Inflammatory macrophage (primary cell): ENCODE measurements at regions not wholly inside any gene's neighbourhood (a gene's known extent, or its start where the extent isn't known, plus 50 kb on each side); places are given as distances from the start of the nearest gene placed in this dataset.

Source experiments
- DNase-seq, 2 donors: peaks; one replicate each; pipeline ENCODE4 v3.0.0-alpha.2; 2020 to 2022

- no peak for DNase-seq
These were observed 277.3 kb upstream of the FAT3 start for GRCh38 chr11:91947215-91947820.

GRCh38 chr11:91946397-91946951 is 278.1 kb upstream of the FAT3 start:
- no peak for DNase-seq

- no peak for DNase-seq
These were observed 289.5 kb upstream of the FAT3 start for GRCh38 chr11:91935120-91935519.

GRCh38 chr11:91932151-91932821 is 292.3 kb upstream of the FAT3 start:
- no peak for DNase-seq

GRCh38 chr11:91927448-91927847 is 297.2 kb upstream of the FAT3 start:
- DNase-seq: no peak

- no peak for DNase-seq
These were observed 297.7 kb upstream of the FAT3 start for GRCh38 chr11:91926965-91927364.

GRCh38 chr11:91922846-91923245 is 301.8 kb upstream of the FAT3 start:
- DNase-seq: no peak

GRCh38 chr11:91921974-91922373 is 302.6 kb upstream of the FAT3 start:
- DNase-seq: no peak

- no peak for DNase-seq
These were observed 311.2 kb upstream of the FAT3 start for GRCh38 chr11:91913407-91913806.

- no peak for DNase-seq
These were observed 312.3 kb upstream of the FAT3 start for GRCh38 chr11:91912322-91912721.

- no peak for DNase-seq
These were observed 317.6 kb upstream of the FAT3 start for GRCh38 chr11:91906871-91907624.

- DNase-seq: no peak
These were observed 319.5 kb upstream of the FAT3 start for GRCh38 chr11:91904792-91905785.

- no peak for DNase-seq
These were observed 322.3 kb upstream of the FAT3 start for GRCh38 chr11:91902312-91902711.

GRCh38 chr11:91880660-91881059 is 344.0 kb upstream of the FAT3 start:
- DNase-seq: no peak

- DNase-seq: no peak
These were observed 347.9 kb upstream of the FAT3 start for GRCh38 chr11:91876746-91877145.

- DNase-seq: no peak
These were observed 352.4 kb upstream of the FAT3 start for GRCh38 chr11:91872243-91872642.

GRCh38 chr11:91871791-91872190 is 352.8 kb upstream of the FAT3 start:
- DNase-seq: no peak

GRCh38 chr11:91871048-91871447 is 353.6 kb upstream of the FAT3 start:
- no peak for DNase-seq

- no peak for DNase-seq
These were observed 354.9 kb upstream of the FAT3 start for GRCh38 chr11:91869686-91870085.

- no peak for DNase-seq
These were observed 358.0 kb upstream of the FAT3 start for GRCh38 chr11:91866642-91867041.

- DNase-seq: no peak
These were observed 364.0 kb upstream of the FAT3 start for GRCh38 chr11:91860661-91861060.

- DNase-seq: no peak
These were observed 365.0 kb upstream of the FAT3 start for GRCh38 chr11:91859666-91860065.
